ENCODE measurements at regions not wholly inside any gene's neighbourhood (a gene's known extent, or its start where the extent isn't known, plus 50 kb on each side); places are given as distances from the start of the nearest gene placed in this dataset.

GRCh38 chr10:94223702-94224370 is 138.9 kb downstream of the NOC3L start:
- TF ChIP-seq CTCF (IDR thresholded peaks at IDR 0.05) (no peak), POLR2A (IDR thresholded peaks at IDR 0.05) (no peak), POLR2AphosphoS5 (IDR thresholded peaks at IDR 0.05) (no peak), EP300 (IDR thresholded peaks at IDR 0.05) (no peak)

All from gastroesophageal sphincter (tissue), 3 donors.